ENCODE measurements at regions not wholly inside any gene's neighbourhood (a gene's known extent, or its start where the extent isn't known, plus 50 kb on each side); places are given as distances from the start of the nearest gene placed in this dataset.

DNA sequence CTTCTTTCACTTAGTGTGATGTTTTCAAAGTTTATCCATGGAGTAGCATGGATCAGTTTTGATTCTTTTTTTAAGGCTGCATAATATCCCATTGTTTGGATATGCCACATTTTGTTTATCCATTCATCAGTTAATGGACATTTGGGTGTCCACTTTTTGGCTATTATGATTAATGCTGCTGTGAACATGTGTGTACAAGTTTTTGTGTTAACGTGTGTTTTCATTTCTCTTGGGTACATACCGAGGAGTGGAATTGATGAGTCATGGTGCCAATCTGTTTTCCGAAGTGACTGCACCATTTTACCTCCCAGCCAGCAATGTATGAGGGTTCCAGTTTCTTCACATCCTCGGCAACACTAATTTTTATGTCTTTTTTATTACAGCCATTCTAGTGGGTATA lies 78.4 kb upstream of the CCDC28A start:
- Histone ChIP-seq H2AFZ (ENCODE audit: low read depth, low read length) (no peak overlapping the region), H3K27ac (ENCODE audit: low read depth, low read length) (no peak overlapping the region), H3K4me2 (ENCODE audit: low read length) (no peak overlapping the region), H3K79me2 (ENCODE audit: insufficient read depth, low read length) (peaks cover 11% of the 10 kb centered on the region), H3K27me3 (ENCODE audit: insufficient read depth, low read length) (no peaks in the 10 kb centered on the region), H4K20me1 (ENCODE audit: insufficient read depth, low read length) (no peaks in the 10 kb centered on the region), H3K4me3 (ENCODE audit: insufficient read depth, low read depth, low read length) (no peak overlapping the region), H3K36me3 (ENCODE audit: insufficient read depth, low read length) (no peaks in the 10 kb centered on the region), H3K9ac (ENCODE audit: low read length) (no peak overlapping the region), H3K4me1 (ENCODE audit: insufficient read depth, low read length) (no peaks in the 10 kb centered on the region), H3K9me3 (ENCODE audit: insufficient read depth, low read depth, low read length) (no peaks in the 10 kb centered on the region)
- H3K27ac Mint-ChIP-seq (ENCODE audit: unreplicated experiment) = no peak overlapping the region
- DNase-seq (ENCODE audit: low read depth) (no peak), FAIRE-seq (no peak)
- H3K9me3 Mint-ChIP-seq (ENCODE audit: unreplicated experiment) = no peaks in the 10 kb centered on the region
- H3K27me3 Mint-ChIP-seq (ENCODE audit: low read depth, unreplicated experiment) = peaks cover 2% of the 10 kb centered on the region
- H3K4me3 Mint-ChIP-seq (ENCODE audit: unreplicated experiment) = no peak overlapping the region
- peaks cover 4% of the 10 kb centered on the region for H3K4me1 Mint-ChIP-seq (ENCODE audit: low read depth, unreplicated experiment)
- TF ChIP-seq EZH2 (IDR thresholded peaks at IDR 0.05; ENCODE audit: insufficient read depth, low read length) = no peak
- TF ChIP-seq, protein P1, sequence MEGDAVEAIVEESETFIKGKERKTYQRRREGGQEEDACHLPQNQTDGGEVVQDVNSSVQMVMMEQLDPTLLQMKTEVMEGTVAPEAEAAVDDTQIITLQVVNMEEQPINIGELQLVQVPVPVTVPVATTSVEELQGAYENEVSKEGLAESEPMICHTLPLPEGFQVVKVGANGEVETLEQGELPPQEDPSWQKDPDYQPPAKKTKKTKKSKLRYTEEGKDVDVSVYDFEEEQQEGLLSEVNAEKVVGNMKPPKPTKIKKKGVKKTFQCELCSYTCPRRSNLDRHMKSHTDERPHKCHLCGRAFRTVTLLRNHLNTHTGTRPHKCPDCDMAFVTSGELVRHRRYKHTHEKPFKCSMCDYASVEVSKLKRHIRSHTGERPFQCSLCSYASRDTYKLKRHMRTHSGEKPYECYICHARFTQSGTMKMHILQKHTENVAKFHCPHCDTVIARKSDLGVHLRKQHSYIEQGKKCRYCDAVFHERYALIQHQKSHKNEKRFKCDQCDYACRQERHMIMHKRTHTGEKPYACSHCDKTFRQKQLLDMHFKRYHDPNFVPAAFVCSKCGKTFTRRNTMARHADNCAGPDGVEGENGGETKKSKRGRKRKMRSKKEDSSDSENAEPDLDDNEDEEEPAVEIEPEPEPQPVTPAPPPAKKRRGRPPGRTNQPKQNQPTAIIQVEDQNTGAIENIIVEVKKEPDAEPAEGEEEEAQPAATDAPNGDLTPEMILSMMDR (IDR thresholded peaks at IDR 0.05; ENCODE audit: insufficient read depth, low read depth, low read length) = no peak
- peaks cover 5% of the 10 kb centered on the region for H3K36me3 Mint-ChIP-seq (ENCODE audit: low read depth, unreplicated experiment)

DNA sequence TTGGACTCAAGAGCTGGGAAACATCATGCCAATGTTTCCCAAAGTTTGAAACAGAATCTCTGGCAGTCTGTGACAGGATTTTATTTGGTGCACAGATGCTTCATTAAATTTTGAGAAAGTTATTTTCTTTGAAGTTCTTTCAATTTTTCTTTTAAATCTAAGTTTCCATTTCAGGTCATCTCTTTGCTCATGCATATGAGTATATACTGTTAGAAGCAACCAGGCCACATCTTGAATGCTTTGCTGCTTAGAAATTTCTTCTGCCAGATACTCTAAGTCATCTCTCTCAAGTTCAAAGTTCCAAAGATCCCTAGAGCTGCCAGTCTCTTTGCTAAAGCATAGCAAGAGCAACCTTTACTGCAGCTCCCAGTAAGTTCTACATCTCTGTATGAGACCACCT lies 59.1 kb upstream of the CCDC28A start:
- H3K4me1 Mint-ChIP-seq (ENCODE audit: low read depth, unreplicated experiment) = no peaks in the 10 kb centered on the region
- TF ChIP-seq, protein P1 (IDR thresholded peaks at IDR 0.05; ENCODE audit: insufficient read depth, low read depth, low read length) = no peak
- H3K27me3 Mint-ChIP-seq (ENCODE audit: low read depth, unreplicated experiment) = peaks cover 4% of the 10 kb centered on the region
- Histone ChIP-seq H3K27ac (ENCODE audit: low read depth, low read length) (no peak overlapping the region), H3K27me3 (ENCODE audit: insufficient read depth, low read length) (no peaks in the 10 kb centered on the region), H3K9ac (ENCODE audit: low read length) (no peak overlapping the region), H3K36me3 (ENCODE audit: insufficient read depth, low read length) (no peaks in the 10 kb centered on the region), H2AFZ (ENCODE audit: low read depth, low read length) (no peak overlapping the region), H3K79me2 (ENCODE audit: insufficient read depth, low read length) (no peaks in the 10 kb centered on the region), H3K4me1 (ENCODE audit: insufficient read depth, low read length) (no peaks in the 10 kb centered on the region), H3K4me3 (ENCODE audit: insufficient read depth, low read depth, low read length) (no peak overlapping the region), H3K9me3 (ENCODE audit: insufficient read depth, low read depth, low read length) (no peaks in the 10 kb centered on the region), H3K4me2 (ENCODE audit: low read length) (no peak overlapping the region), H4K20me1 (ENCODE audit: insufficient read depth, low read length) (no peaks in the 10 kb centered on the region)
- no peaks in the 10 kb centered on the region for H3K36me3 Mint-ChIP-seq (ENCODE audit: low read depth, unreplicated experiment)
- H3K4me3 Mint-ChIP-seq (ENCODE audit: unreplicated experiment) = no peak overlapping the region
- no peak overlapping the region for H3K27ac Mint-ChIP-seq (ENCODE audit: unreplicated experiment)
- DNase-seq (ENCODE audit: low read depth) (no peak), FAIRE-seq (no peak)
- peaks cover 11% of the 10 kb centered on the region for H3K9me3 Mint-ChIP-seq (ENCODE audit: unreplicated experiment)

DNA sequence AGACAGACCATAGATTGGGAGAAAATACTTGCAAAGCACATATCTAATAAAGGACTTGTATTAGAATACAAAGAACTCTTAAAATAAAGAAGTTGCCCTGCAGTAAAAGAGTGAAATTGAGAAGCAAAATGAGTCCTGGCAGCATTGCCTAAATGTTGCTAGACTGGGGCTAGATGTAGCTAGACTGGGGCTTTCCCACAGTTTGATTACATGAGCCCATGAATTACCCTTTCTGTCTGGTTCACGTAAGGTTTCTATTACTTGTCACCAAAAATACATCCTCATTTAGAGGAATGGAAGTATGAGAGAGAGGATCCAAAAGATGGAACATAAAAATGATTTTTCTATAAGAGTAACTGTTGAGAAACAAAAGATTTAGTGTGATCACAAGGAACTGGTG lies 57.6 kb upstream of the CCDC28A start:
- Mint-ChIP-seq H3K27ac (ENCODE audit: unreplicated experiment) (no peak overlapping the region), H3K36me3 (ENCODE audit: low read depth, unreplicated experiment) (no peaks in the 10 kb centered on the region), H3K4me1 (ENCODE audit: low read depth, unreplicated experiment) (peaks cover 2% of the 10 kb centered on the region), H3K27me3 (ENCODE audit: low read depth, unreplicated experiment) (no peaks in the 10 kb centered on the region), H3K9me3 (ENCODE audit: unreplicated experiment) (peaks cover 11% of the 10 kb centered on the region), H3K4me3 (ENCODE audit: unreplicated experiment) (no peak overlapping the region)
- Histone ChIP-seq H3K27ac (ENCODE audit: low read depth, low read length) (no peak overlapping the region), H4K20me1 (ENCODE audit: insufficient read depth, low read length) (no peaks in the 10 kb centered on the region), H3K9ac (ENCODE audit: low read length) (no peak overlapping the region), H3K79me2 (ENCODE audit: insufficient read depth, low read length) (no peaks in the 10 kb centered on the region), H2AFZ (ENCODE audit: low read depth, low read length) (no peak overlapping the region), H3K4me2 (ENCODE audit: low read length) (no peak overlapping the region), H3K4me3 (ENCODE audit: insufficient read depth, low read depth, low read length) (no peak overlapping the region), H3K36me3 (ENCODE audit: insufficient read depth, low read length) (no peaks in the 10 kb centered on the region), H3K9me3 (ENCODE audit: insufficient read depth, low read depth, low read length) (no peaks in the 10 kb centered on the region), H3K27me3 (ENCODE audit: insufficient read depth, low read length) (no peaks in the 10 kb centered on the region), H3K4me1 (ENCODE audit: insufficient read depth, low read length) (no peaks in the 10 kb centered on the region)
- no peak for FAIRE-seq
- DNase-seq (ENCODE audit: low read depth) = no peak
- no peak for TF ChIP-seq EZH2 (IDR thresholded peaks at IDR 0.05; ENCODE audit: insufficient read depth, low read length)
- TF ChIP-seq, protein P1 (IDR thresholded peaks at IDR 0.05; ENCODE audit: insufficient read depth, low read depth, low read length) = no peak
